WTC11 (cell line): ENCODE measurements at regions not wholly inside any gene's neighbourhood (a gene's known extent, or its start where the extent isn't known, plus 50 kb on each side); places are given as distances from the start of the nearest gene placed in this dataset.
"Not testable (repeated sequence)": the region's sequence is repeated elsewhere in the genome, so short reads cannot be mapped to it uniquely, and the experiment has no call there.

ENCODE experiments used
- CBFB ChIP-seq: sonication (generic); formaldehyde crosslinking; IDR thresholded peaks from 2 replicates; pipeline ENCODE4 v1.8.1; 2022; ENCODE audit warnings: mild to moderate bottlenecking, low read depth, missing genetic modification reagents
- CREB1 ChIP-seq: sonication (generic); formaldehyde crosslinking; IDR thresholded peaks from 2 replicates; pipeline ENCODE4 v1.8.0; 2023; ENCODE audit warnings: mild to moderate bottlenecking, missing genetic modification reagents
- CTCF ChIP-seq: fragments of 200-600 bp; IDR thresholded peaks from 2 replicates; pipeline ENCODE4 v1.8.0; 2022; ENCODE audit warnings: antibody characterized with exemption
- ZNF281 ChIP-seq: sonication (generic); formaldehyde crosslinking; IDR thresholded peaks from 2 replicates; pipeline ENCODE4 v1.8.0; 2023; ENCODE audit warnings: mild to moderate bottlenecking, missing genetic modification reagents

DNA sequence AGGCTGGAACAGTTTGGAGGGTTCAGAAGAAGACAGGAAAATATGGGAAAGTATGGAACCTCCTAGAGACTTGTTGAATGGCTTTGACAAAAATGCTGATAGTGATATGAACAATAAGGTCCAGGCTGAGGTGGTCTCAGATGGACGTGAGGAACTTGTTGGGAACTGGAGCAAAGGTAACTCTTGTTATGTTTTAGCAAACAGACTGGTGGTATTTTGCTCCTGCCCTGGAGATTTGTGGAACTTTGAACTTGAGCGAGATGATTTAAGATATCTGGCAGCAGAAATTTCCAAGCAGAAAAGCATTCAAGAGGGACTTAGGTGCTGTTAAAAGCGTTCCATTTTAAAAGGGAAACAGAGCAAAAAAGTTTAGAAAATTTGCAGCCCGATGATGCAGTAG is 682.3 kb upstream of the TBX3 start:
- TF ChIP-seq CREB1 (CRISPR knock-in tag); CTCF; ZNF281; CBFB (CRISPR knock-in tag): not testable (repeated sequence)
